ENCODE measurements at regions not wholly inside any gene's neighbourhood (a gene's known extent, or its start where the extent isn't known, plus 50 kb on each side); places are given as distances from the start of the nearest gene placed in this dataset.

DNA sequence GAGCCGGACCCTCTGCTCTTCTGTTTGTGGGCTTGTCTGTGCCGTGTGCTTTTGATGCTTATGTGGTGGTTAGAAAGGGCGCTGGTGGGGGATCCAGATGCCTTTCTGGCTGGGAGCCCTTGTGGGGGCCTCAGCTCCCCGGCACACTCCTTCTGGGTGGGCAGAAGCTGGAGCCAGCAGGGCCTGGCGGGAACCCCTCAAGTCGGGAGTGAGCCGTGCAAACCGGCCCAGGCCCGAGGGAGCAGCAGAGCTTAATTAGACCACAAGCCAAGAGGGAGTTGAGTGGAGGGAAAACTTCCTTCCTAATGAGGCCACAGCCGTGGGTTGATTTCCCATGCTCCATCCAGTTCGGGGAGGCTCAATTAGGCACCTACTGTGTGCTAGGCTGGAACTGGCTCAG, 76.0 kb upstream of the RNU6ATAC start:
- no peak for DNase-seq (ENCODE audit: extremely low read depth, insufficient read length)
- peaks cover 5% of the 10 kb centered on the region for H3K27me3 ChIP-seq (replicated peaks; ENCODE audit: control insufficient read depth, insufficient read depth, low read length)
- TF ChIP-seq, protein P1, sequence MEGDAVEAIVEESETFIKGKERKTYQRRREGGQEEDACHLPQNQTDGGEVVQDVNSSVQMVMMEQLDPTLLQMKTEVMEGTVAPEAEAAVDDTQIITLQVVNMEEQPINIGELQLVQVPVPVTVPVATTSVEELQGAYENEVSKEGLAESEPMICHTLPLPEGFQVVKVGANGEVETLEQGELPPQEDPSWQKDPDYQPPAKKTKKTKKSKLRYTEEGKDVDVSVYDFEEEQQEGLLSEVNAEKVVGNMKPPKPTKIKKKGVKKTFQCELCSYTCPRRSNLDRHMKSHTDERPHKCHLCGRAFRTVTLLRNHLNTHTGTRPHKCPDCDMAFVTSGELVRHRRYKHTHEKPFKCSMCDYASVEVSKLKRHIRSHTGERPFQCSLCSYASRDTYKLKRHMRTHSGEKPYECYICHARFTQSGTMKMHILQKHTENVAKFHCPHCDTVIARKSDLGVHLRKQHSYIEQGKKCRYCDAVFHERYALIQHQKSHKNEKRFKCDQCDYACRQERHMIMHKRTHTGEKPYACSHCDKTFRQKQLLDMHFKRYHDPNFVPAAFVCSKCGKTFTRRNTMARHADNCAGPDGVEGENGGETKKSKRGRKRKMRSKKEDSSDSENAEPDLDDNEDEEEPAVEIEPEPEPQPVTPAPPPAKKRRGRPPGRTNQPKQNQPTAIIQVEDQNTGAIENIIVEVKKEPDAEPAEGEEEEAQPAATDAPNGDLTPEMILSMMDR (IDR thresholded peaks at IDR 0.05; ENCODE audit: insufficient read depth, low read length, poor library complexity, severe bottlenecking): no peak
- no peak overlapping the region for H3K4me3 ChIP-seq (replicated peaks; ENCODE audit: low read depth, low read length)
- H3K36me3 ChIP-seq (ENCODE audit: control insufficient read depth, insufficient read depth, low read length): no peaks in the 10 kb centered on the region

DNA sequence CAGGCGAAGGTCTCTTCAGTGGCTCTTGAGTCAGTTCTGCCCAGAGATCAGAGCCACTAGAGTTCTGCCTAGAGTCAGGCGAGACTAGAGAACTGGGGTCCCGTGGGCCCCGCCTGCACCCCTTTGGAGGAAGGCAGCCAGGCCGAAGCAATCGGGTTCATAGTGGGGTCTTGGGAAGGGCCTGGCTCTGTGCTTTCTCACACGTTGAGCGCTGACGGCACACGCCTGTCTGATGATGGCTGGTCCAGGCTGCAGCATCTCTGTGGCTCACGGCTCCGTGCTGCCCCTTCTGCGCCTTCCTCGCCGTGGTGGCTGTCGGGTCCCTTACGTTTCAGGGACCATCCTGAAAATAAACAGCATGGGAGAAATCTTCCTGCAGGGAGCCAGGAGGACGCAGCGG, 78.3 kb upstream of the RNU6ATAC start:
- Histone ChIP-seq H3K36me3 (ENCODE audit: control insufficient read depth, insufficient read depth, low read length) (no peaks in the 10 kb centered on the region), H3K4me3 (replicated peaks; ENCODE audit: low read depth, low read length) (no peak overlapping the region), H3K27me3 (replicated peaks; ENCODE audit: control insufficient read depth, insufficient read depth, low read length) (peaks cover 5% of the 10 kb centered on the region)
- no peak for DNase-seq (ENCODE audit: extremely low read depth, insufficient read length)
- TF ChIP-seq, protein P1 (IDR thresholded peaks at IDR 0.05; ENCODE audit: insufficient read depth, low read length, poor library complexity, severe bottlenecking): no peak

DNA sequence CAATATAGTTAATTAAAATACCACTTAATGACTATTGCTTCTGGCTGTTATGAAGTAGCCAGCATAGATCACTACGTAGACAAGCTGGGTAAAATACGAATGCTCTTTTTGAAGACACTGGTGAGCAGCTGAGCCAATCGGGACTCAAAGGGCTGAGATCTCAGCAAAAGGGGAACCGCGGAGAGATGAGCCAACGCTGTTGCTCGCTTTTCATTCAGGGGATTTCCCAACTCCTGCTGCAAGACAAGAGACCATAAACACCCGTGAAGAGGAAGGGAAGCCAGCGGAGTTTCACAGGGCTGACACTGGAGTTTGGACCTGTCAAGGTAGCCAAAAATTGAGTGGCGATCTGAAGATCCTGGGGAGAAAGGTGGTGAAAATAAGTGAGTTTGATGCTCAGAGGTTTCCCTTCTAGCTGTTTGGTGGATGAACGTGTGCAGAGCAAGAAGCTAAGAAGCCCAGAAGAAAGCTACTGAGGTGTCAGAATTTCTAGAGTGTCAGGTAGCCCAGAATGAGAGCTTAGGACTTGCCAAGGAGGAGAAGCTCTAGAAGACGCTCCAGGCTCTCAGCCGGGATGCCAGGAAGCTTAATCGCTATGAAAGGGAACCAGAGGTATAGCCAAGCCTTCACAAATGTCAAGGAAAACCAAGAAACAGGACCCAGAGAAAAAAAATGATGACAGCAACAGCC, 79.6 kb upstream of the RNU6ATAC start:
- H3K27me3 ChIP-seq (replicated peaks; ENCODE audit: control insufficient read depth, insufficient read depth, low read length): peaks cover 5% of the 10 kb centered on the region
- 0 out of 2 replicates have a peak overlapping the region, but pooled peaks have one; percentile 11 for H3K4me3 ChIP-seq (replicated peaks; ENCODE audit: low read depth, low read length)
- no peaks in the 10 kb centered on the region for H3K36me3 ChIP-seq (ENCODE audit: control insufficient read depth, insufficient read depth, low read length)
- peak; percentile 59 for DNase-seq (ENCODE audit: extremely low read depth, insufficient read length)
- TF ChIP-seq, protein P1 (IDR thresholded peaks at IDR 0.05; ENCODE audit: insufficient read depth, low read length, poor library complexity, severe bottlenecking): no peak

DNA sequence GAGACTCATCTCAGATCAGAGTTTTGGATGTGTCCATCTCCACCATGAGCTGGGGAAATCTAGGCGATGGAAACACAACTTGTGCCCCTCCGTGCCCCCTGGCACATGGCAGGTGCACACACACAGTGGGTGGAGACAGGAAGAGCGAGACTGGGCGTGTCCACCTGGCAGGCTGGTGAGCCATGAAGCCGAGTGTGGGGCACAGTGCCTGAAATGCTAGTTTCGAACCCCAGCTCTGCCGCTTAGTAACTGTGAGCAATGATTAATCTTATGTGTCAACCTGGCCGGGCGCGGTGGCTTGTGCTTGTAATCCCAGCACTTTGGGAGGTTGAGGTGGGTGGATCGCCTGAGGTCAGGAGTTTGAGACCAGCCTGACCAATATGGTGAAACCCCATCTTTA, 80.8 kb upstream of the RNU6ATAC start:
- no peak for DNase-seq (ENCODE audit: extremely low read depth, insufficient read length)
- peaks cover 5% of the 10 kb centered on the region for H3K27me3 ChIP-seq (replicated peaks; ENCODE audit: control insufficient read depth, insufficient read depth, low read length)
- TF ChIP-seq, protein P1 (IDR thresholded peaks at IDR 0.05; ENCODE audit: insufficient read depth, low read length, poor library complexity, severe bottlenecking): no peak
- no peaks in the 10 kb centered on the region for H3K36me3 ChIP-seq (ENCODE audit: control insufficient read depth, insufficient read depth, low read length)
- H3K4me3 ChIP-seq (replicated peaks; ENCODE audit: low read depth, low read length): no peak overlapping the region

DNA sequence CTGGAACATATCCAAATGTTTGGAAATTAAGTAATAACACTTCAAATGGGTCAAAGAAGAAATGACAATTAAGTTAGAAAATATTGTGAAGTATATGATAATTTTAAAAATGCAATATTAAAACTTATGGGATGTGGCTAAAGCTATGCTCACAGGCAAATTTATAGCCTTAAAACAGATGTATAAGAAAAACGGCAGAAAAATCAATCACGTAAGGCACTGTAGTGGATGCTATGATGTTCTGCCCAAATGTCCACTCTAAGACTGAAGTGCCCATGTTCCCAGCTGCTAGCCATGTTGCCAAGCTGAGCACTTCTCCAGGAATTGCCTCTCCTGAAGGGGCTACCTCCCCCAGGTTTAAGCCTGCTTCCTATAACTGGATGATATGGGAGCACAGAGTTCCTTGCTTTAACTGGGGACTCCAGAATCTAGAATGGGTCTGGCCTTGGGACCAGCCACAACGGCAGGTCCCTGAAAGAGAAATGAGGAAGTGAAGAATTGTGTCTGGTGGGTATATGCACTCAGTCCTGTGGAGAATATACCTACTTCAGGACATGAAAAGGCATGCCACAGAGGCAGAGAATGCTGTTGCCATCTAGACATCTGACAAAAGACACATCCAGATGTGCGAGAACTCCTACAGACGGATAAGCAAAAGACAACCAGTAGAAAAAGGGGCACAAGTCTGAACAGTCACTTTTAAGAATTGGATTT, 78.2 kb upstream of the RXRA start:
- H3K36me3 ChIP-seq (ENCODE audit: control insufficient read depth, insufficient read depth, low read length): no peaks in the 10 kb centered on the region
- H3K27me3 ChIP-seq (replicated peaks; ENCODE audit: control insufficient read depth, insufficient read depth, low read length): peaks cover 2% of the 10 kb centered on the region; the same call in 1 of the 2 replicates
- TF ChIP-seq, protein P1 (IDR thresholded peaks at IDR 0.05; ENCODE audit: insufficient read depth, low read length, poor library complexity, severe bottlenecking): no peak
- H3K4me3 ChIP-seq (replicated peaks; ENCODE audit: low read depth, low read length): no peak overlapping the region
- DNase-seq (ENCODE audit: extremely low read depth, insufficient read length): no peak

All from GM06990 (cell line).